ENCODE measurements at regions not wholly inside any gene's neighbourhood (a gene's known extent, or its start where the extent isn't known, plus 50 kb on each side); places are given as distances from the start of the nearest gene placed in this dataset.

DNA sequence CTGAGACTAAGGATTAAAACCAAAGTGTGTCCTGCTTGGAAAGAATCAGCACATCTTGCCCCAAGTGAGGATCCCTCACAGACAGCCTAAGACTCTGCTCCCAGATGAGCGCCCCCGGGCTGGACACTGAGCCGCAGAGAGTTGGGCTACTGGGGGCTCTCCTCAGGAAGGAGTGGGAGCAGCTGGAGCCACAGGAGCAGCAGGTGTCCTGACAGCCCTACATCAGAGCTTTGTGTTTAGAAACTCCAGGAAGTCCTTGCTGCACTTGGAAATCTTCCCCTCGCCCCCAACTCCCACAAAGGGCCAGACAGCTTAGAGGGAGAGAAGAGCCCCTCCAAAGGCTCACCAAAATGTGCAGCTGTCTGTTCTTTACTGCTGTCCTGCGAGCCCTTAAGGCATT, 172.2 kb downstream of the HERPUD2 start:
- TF ChIP-seq ZNF274 (IDR thresholded peaks at IDR 0.05; ENCODE audit: low read depth, low read length), result no peak
- no peak for TF ChIP-seq SUZ12 (IDR thresholded peaks at IDR 0.05; ENCODE audit: extremely low read depth, insufficient read depth, insufficient read length)

Data from NT2/D1 (cell line).